ENCODE measurements at regions not wholly inside any gene's neighbourhood (a gene's known extent, or its start where the extent isn't known, plus 50 kb on each side); places are given as distances from the start of the nearest gene placed in this dataset.
A peak's percentile ranks its signal among the peaks of the same experiment; 100 is the strongest.
"Not testable (repeated sequence)": the region's sequence is repeated elsewhere in the genome, so short reads cannot be mapped to it uniquely, and the experiment has no call there.

DNA sequence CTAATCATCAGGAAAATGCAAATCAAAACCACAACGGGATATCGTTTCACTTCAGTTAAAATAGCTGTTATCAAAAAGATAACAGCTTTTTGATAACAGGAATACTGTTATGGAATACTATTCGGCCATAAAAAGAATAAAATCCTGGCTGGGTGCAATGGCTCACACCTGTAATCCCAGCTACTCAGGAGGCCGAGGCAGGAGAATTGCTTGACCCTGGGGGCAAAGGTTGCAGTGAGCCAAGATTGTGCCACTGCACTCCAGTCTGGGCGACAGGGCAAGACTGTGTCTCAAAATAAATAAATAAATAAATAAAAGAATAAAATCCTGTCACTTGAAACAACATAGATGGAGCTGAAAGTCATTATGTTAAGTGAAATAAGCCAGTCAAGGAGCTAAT is 178.1 kb upstream of the TSC22D2 start:
- POLR2A ChIA-PET (ENCODE audit: unreplicated experiment), result no interaction called here
- WGBS, 2 experiments (ENCODE audit: extremely low coverage in 2 of 2, insufficient read length in 1 of 2), result 100% methylated on average over 1 of the region's 5 CpGs; no CpG with 5 or more reads in 1 of the 2 experiments

DNA sequence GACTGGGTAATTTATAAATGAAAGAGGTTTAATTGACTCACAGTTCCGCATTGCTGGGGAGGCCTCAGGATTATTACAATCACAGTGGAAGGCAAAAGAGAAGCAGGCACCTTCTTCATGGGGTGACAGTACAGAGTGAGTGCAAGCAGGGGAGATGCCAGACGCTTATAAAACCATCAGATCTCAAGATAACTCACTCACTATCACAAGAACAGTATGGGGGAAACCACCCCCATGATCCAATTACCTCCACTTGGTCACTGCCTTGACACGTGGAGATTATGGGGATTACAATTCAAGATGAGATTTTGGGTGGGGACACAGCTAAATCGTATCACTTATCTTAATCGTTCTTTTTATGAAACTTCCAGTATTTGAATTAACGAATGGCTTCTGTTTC is 179.5 kb upstream of the TSC22D2 start:
- H3K36me3 ChIP-seq (ENCODE audit: control insufficient read depth, insufficient read depth, low read length); H3K4me1 ChIP-seq (ENCODE audit: control insufficient read depth, insufficient read depth, low read length); H3K27ac ChIP-seq (ENCODE audit: insufficient read depth, low read length); H3K14ac ChIP-seq (replicated peaks; ENCODE audit: low read depth, low read length); H2AK9ac ChIP-seq (replicated peaks; ENCODE audit: low read depth, low read length, poor library complexity); H4K8ac ChIP-seq (ENCODE audit: low read depth in 2 of 2, low read length in 2 of 2); H3K27me3 ChIP-seq (ENCODE audit: control insufficient read depth, insufficient read depth, low read length); H4K20me1 ChIP-seq (ENCODE audit: insufficient read depth, low read length); dilution Hi-C loops (cut with HindIII; ENCODE audit: low sequenced_read_pairs, unreplicated experiment); H3K9ac ChIP-seq (ENCODE audit: low read depth, low read length); H2AFZ ChIP-seq (replicated peaks; ENCODE audit: low read length, poor library complexity); H4K91ac ChIP-seq (ENCODE audit: insufficient read depth, low read depth, low read length); H3K4ac ChIP-seq (ENCODE audit: low read depth, low read length); H3K4me2 ChIP-seq (ENCODE audit: low read depth, low read length); H3K9me3 ChIP-seq (ENCODE audit: control insufficient read depth, insufficient read depth, low read length); ATAC-seq (ENCODE audit: low read depth); H2BK5ac ChIP-seq (ENCODE audit: low read depth, low read length, poor library complexity, severe bottlenecking); H3K56ac ChIP-seq (ENCODE audit: extremely low read depth, insufficient read depth, low read length); H4K5ac ChIP-seq (ENCODE audit: low read depth, low read length); H3K9me1 ChIP-seq (ENCODE audit: insufficient read depth, low read length); H3K23ac ChIP-seq (ENCODE audit: low read depth, low read length); H3K18ac ChIP-seq (ENCODE audit: low read depth, low read length); H3K4me3 ChIP-seq (ENCODE audit: insufficient read depth, low read depth, low read length); BruUV-seq (replicated peaks); DNase-seq; POLR2A ChIA-PET (ENCODE audit: unreplicated experiment): not testable (repeated sequence)
- 92% methylated on average over 2 of the region's 6 CpGs; no CpG with 5 or more reads in 1 of the 2 experiments for WGBS, 2 experiments (ENCODE audit: extremely low coverage in 2 of 2, insufficient read length in 1 of 2)
- Histone ChIP-seq H3K79me1 (ENCODE audit: low read depth in 1 of 2, low read length in 2 of 2) (peaks cover 0 to 21% of the 10 kb centered on the region in 2 experiments; a peak in 2 of 4 replicates), H2BK120ac (ENCODE audit: low read depth, low read length) (peak overlapping the region; percentile 31; the same call in 1 of the 2 replicates), H2AK5ac (ENCODE audit: low read depth, low read length) (peak overlapping the region; percentile 13; the same call in 1 of the 2 replicates), H2BK15ac (ENCODE audit: low read depth, low read length) (peak overlapping the region; percentile 36; the same call in 1 of the 3 replicates), H2BK20ac (ENCODE audit: low read depth, low read length) (peak overlapping the region; percentile 27; the same call in 1 of the 2 replicates)
- intact Hi-C loops (cut with micrococcal nuclease) (loop anchor here (1.0 kb wide), 1 partner anchor 142 kb away; no protein-coding TSS in a partner anchor), in situ Hi-C loops (cut with MboI; ENCODE audit: low sequenced_read_pairs) (loop anchor here (5.0 kb wide), 2 partner anchors 179 to 269 kb away; partner anchors contain the start of gene TSC22D2)
- CTCF ChIA-PET, result interaction anchor here (0.9 to 1.9 kb wide), 2 partner anchors 169 to 183 kb away, joined by 3 to 7 read pairs; no protein-coding TSS in a partner anchor

More for the DNA sequence above, 178.1 kb upstream of the TSC22D2 start:
- no peak overlapping the region for H4K5ac ChIP-seq (ENCODE audit: low read depth, low read length)
- H3K4me1 ChIP-seq (ENCODE audit: control insufficient read depth, insufficient read depth, low read length), result peaks cover under 1% of the 10 kb centered on the region
- peaks cover 5% of the 10 kb centered on the region for H3K9me1 ChIP-seq (ENCODE audit: insufficient read depth, low read length)
- ATAC-seq (ENCODE audit: low read depth) (no peak), DNase-seq (no peak)
- no peaks in the 10 kb centered on the region for H3K27me3 ChIP-seq (ENCODE audit: control insufficient read depth, insufficient read depth, low read length)
- CTCF ChIA-PET, result interaction anchor here (0.6 to 1.3 kb wide), 4 partner anchors 10 to 1051 kb away, joined by 3 to 4 read pairs (median 4); no protein-coding TSS in a partner anchor
- no TSS peak for BruUV-seq (replicated peaks)
- H4K20me1 ChIP-seq (ENCODE audit: insufficient read depth, low read length), result no peaks in the 10 kb centered on the region
- no peak overlapping the region for H4K8ac ChIP-seq (ENCODE audit: low read depth in 2 of 2, low read length in 2 of 2)
- H2AK9ac ChIP-seq (replicated peaks; ENCODE audit: low read depth, low read length, poor library complexity), result no peak overlapping the region
- intact Hi-C loops (cut with micrococcal nuclease) (no loop called here), dilution Hi-C loops (cut with HindIII; ENCODE audit: low sequenced_read_pairs, unreplicated experiment) (no loop called here), in situ Hi-C loops (cut with MboI; ENCODE audit: low sequenced_read_pairs) (no loop called here)
- no peak for TF ChIP-seq NFE2L2 (IDR thresholded peaks at IDR 0.05; ENCODE audit: low read depth, low read length)
- no peak overlapping the region for H2AK5ac ChIP-seq (ENCODE audit: low read depth, low read length)
- no peak overlapping the region for H3K4me3 ChIP-seq (ENCODE audit: insufficient read depth, low read depth, low read length)
- no peak overlapping the region for H2BK120ac ChIP-seq (ENCODE audit: low read depth, low read length)
- H2BK5ac ChIP-seq (ENCODE audit: low read depth, low read length, poor library complexity, severe bottlenecking), result no peak overlapping the region
- no peak overlapping the region for H3K14ac ChIP-seq (replicated peaks; ENCODE audit: low read depth, low read length)
- peaks cover 0 to 32% of the 10 kb centered on the region in 2 experiments; a peak in 2 of 4 replicates for H3K79me1 ChIP-seq (ENCODE audit: low read depth in 1 of 2, low read length in 2 of 2)
- no peak overlapping the region for H3K4ac ChIP-seq (ENCODE audit: low read depth, low read length)
- H3K36me3 ChIP-seq (ENCODE audit: control insufficient read depth, insufficient read depth, low read length), result no peaks in the 10 kb centered on the region
- no peak overlapping the region for H3K18ac ChIP-seq (ENCODE audit: low read depth, low read length)
- no peak overlapping the region for H4K91ac ChIP-seq (ENCODE audit: insufficient read depth, low read depth, low read length)
- H3K9me3 ChIP-seq (ENCODE audit: control insufficient read depth, insufficient read depth, low read length), result no peaks in the 10 kb centered on the region
- no peak overlapping the region for H3K9ac ChIP-seq (ENCODE audit: low read depth, low read length)
- no peak overlapping the region for H2BK15ac ChIP-seq (ENCODE audit: low read depth, low read length)
- no peak overlapping the region for H3K56ac ChIP-seq (ENCODE audit: extremely low read depth, insufficient read depth, low read length)
- H2BK20ac ChIP-seq (ENCODE audit: low read depth, low read length), result no peak overlapping the region
- H2AFZ ChIP-seq (replicated peaks; ENCODE audit: low read length, poor library complexity), result no peak overlapping the region
- no peak overlapping the region for H3K27ac ChIP-seq (ENCODE audit: insufficient read depth, low read length)
- H3K23ac ChIP-seq (ENCODE audit: low read depth, low read length), result no peak overlapping the region
- no peak overlapping the region for H3K4me2 ChIP-seq (ENCODE audit: low read depth, low read length)

Measured in IMR-90 (cell line).